GM12865 (cell line): ENCODE measurements at regions not wholly inside any gene's neighbourhood (a gene's known extent, or its start where the extent isn't known, plus 50 kb on each side); places are given as distances from the start of the nearest gene placed in this dataset.

ENCODE experiments used
- DNase-seq: peaks from one replicate; pipeline ENCODE4 v3.0.0; 2010; ENCODE audit warnings: low read depth
- H3K4me3 ChIP-seq: 2 replicates; pipeline ENCODE4 v1.5.1; 2011; ENCODE audit warnings: mild to moderate bottlenecking, low read depth, low read length, control low read depth
- CTCF ChIP-seq: IDR thresholded peaks from 2 replicates; pipeline ENCODE4 v1.5.1; 2011; ENCODE audit warnings: low read length, control low read depth, low read depth, inconsistent platforms; ENCODE audit not compliant: insufficient read depth; ENCODE audit errors: missing control alignments

GRCh38 chr11:15742626-15743519, 613.5 kb downstream of the SOX6 start:
- H3K4me3 ChIP-seq, result no peak overlapping the region
- DNase-seq, result no peak
- TF ChIP-seq CTCF, result no peak

GRCh38 chr11:15744693-15745092, 611.7 kb downstream of the SOX6 start:
- TF ChIP-seq CTCF, result no peak
- H3K4me3 ChIP-seq, result no peak overlapping the region
- no peak for DNase-seq

DNA sequence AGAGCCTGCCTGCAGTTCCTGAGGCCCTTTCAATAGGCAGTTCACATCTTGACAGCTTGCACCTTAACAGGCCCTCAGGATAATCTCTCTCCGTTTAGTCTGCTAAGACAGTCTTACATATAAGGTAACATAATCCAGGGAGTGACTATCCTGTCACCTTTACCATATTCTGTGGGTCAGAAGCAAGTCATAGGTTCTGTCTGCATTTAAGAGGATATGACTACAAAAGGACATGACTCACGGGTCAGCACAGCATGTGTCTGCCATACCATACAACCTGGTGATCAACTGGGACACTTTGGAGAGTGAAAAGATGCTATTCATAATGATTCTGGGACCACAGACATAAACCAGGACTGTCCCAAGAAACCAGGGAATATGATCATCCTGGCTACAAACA, 611.1 kb downstream of the SOX6 start:
- no peak overlapping the region for H3K4me3 ChIP-seq
- TF ChIP-seq CTCF, result no peak
- DNase-seq, result no peak

DNA sequence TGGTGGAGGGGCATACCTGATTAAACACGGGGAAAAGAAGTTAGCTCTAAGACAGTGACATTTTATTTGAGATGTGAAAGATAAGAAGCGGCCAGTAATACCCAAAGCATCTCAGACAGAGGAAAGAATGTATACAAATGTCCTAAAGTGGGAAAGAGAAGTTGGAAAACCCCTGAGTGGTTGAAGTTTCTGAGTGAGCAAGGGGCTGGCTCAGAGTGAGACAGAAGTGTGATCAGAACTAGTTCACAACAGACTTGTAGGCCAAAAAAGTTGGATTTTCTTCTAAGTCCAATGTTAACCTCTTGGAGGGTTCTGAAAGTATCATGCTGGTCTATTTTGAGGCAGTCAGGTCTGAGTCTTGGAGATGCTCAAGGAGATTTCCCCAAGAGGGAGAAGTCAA, 608.7 kb downstream of the SOX6 start:
- no peak for TF ChIP-seq CTCF
- DNase-seq, result no peak

DNA sequence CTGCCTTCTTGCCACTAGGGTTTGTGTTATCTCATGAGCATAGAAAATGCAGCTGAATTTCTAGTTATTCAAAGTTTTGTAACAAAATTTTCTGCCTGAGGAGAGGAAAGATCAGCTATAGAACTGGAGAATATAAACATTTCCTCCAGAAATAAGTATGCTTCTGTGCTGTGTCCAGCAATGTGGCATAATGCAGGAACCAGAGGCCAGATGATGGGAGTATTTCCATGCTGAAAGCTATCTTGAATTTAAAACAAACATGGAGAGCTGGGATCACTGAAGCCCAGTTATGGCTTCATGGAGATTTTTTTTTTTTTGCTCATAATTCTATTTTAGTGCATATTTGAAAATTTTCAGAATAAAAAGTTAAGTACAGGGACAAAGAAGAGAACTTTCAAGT, 608.2 kb downstream of the SOX6 start:
- no peak for DNase-seq
- no peak for TF ChIP-seq CTCF
- no peak overlapping the region for H3K4me3 ChIP-seq

More for the DNA sequence above, 608.7 kb downstream of the SOX6 start:
- no peak overlapping the region for H3K4me3 ChIP-seq

DNA sequence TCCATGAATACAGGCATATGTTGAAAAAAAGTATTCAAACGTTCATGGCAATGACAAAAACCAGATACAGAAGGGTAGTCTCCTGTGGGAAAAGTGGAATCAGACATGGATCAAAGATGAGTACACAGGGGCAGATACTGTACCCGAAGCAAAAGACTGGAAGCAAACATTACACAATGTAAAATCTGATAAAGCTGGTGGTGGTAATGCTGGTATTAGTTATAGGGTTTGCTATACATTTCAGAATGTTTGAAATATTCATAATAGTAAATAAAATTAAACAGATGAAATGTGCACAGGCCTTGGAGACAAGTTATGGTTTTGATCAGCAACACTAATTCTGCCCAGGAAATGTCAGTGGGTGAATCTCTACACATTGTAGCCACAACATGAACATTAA, 607.6 kb downstream of the SOX6 start:
- no peak for TF ChIP-seq CTCF
- DNase-seq, result no peak
- no peak overlapping the region for H3K4me3 ChIP-seq
